ENCODE measurements at regions not wholly inside any gene's neighbourhood (a gene's known extent, or its start where the extent isn't known, plus 50 kb on each side); places are given as distances from the start of the nearest gene placed in this dataset.

GRCh38 chr6:47376930-47377329 lies 67.2 kb upstream of the TNFRSF21 start:
- Histone ChIP-seq H3K36me3 (ENCODE audit: insufficient read depth, low read length) (no peaks in the 10 kb centered on the region), H3K27ac (ENCODE audit: low read depth, low read length) (no peak overlapping the region), H3K9me3 (ENCODE audit: low read depth, low read length) (no peaks in the 10 kb centered on the region), H4K20me1 (ENCODE audit: insufficient read depth, low read length) (no peaks in the 10 kb centered on the region), H3K79me2 (ENCODE audit: insufficient read depth, low read length) (no peaks in the 10 kb centered on the region), H3K4me3 (ENCODE audit: insufficient read depth, low read length) (no peak overlapping the region), H3K4me2 (ENCODE audit: insufficient read depth, low read length) (no peak overlapping the region), H2AFZ (ENCODE audit: low read length) (no peak overlapping the region), H3K4me1 (ENCODE audit: insufficient read depth, low read length) (no peaks in the 10 kb centered on the region), H3K27me3 (ENCODE audit: insufficient read depth, low read length) (peaks cover 4% of the 10 kb centered on the region)
- no peak for DNase-seq (ENCODE audit: insufficient read length, low spot score, missing footprints)
- TF ChIP-seq, protein P1, sequence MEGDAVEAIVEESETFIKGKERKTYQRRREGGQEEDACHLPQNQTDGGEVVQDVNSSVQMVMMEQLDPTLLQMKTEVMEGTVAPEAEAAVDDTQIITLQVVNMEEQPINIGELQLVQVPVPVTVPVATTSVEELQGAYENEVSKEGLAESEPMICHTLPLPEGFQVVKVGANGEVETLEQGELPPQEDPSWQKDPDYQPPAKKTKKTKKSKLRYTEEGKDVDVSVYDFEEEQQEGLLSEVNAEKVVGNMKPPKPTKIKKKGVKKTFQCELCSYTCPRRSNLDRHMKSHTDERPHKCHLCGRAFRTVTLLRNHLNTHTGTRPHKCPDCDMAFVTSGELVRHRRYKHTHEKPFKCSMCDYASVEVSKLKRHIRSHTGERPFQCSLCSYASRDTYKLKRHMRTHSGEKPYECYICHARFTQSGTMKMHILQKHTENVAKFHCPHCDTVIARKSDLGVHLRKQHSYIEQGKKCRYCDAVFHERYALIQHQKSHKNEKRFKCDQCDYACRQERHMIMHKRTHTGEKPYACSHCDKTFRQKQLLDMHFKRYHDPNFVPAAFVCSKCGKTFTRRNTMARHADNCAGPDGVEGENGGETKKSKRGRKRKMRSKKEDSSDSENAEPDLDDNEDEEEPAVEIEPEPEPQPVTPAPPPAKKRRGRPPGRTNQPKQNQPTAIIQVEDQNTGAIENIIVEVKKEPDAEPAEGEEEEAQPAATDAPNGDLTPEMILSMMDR (IDR thresholded peaks at IDR 0.05; ENCODE audit: extremely low read depth, low read depth, low read length): no peak

- Histone ChIP-seq H3K4me1 (ENCODE audit: insufficient read depth, low read length) (no peaks in the 10 kb centered on the region), H2AFZ (ENCODE audit: low read length) (no peak overlapping the region), H3K27me3 (ENCODE audit: insufficient read depth, low read length) (peaks cover 4% of the 10 kb centered on the region), H3K27ac (ENCODE audit: low read depth, low read length) (no peak overlapping the region), H4K20me1 (ENCODE audit: insufficient read depth, low read length) (no peaks in the 10 kb centered on the region), H3K4me3 (ENCODE audit: insufficient read depth, low read length) (no peak overlapping the region), H3K36me3 (ENCODE audit: insufficient read depth, low read length) (no peaks in the 10 kb centered on the region), H3K9me3 (ENCODE audit: low read depth, low read length) (no peaks in the 10 kb centered on the region), H3K4me2 (ENCODE audit: insufficient read depth, low read length) (no peak overlapping the region), H3K79me2 (ENCODE audit: insufficient read depth, low read length) (no peaks in the 10 kb centered on the region)
- DNase-seq (ENCODE audit: insufficient read length, low spot score, missing footprints): no peak
- TF ChIP-seq, protein P1 (IDR thresholded peaks at IDR 0.05; ENCODE audit: extremely low read depth, low read depth, low read length): no peak
Measured at GRCh38 chr6:47377971-47378370, 68.3 kb upstream of the TNFRSF21 start.

DNA sequence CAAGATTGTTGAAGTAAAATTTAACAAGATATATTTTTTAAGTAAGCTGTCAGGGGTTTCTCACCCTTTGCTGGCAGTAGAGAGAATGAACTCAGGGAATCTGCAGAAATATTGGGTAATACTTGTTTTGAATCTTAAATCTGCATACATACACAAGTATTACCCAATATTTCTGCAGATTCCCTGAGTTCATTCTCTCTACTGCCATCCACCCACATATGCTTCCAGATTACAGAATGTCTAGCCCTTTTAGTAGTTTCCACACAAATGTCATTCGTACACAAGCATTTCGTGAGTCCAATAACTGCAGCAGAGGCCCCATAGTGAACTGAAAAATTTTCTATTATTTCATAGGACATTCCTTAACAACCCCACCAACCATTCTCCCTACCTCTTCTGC lies 69.6 kb upstream of the TNFRSF21 start:
- DNase-seq (ENCODE audit: insufficient read length, low spot score, missing footprints): no peak
- peaks cover 4% of the 10 kb centered on the region for H3K27me3 ChIP-seq (ENCODE audit: insufficient read depth, low read length)
- H3K4me1 ChIP-seq (ENCODE audit: insufficient read depth, low read length): no peaks in the 10 kb centered on the region
- no peaks in the 10 kb centered on the region for H3K79me2 ChIP-seq (ENCODE audit: insufficient read depth, low read length)
- H3K27ac ChIP-seq (ENCODE audit: low read depth, low read length): no peak overlapping the region
- no peak overlapping the region for H2AFZ ChIP-seq (ENCODE audit: low read length)
- H3K9me3 ChIP-seq (ENCODE audit: low read depth, low read length): no peaks in the 10 kb centered on the region
- H4K20me1 ChIP-seq (ENCODE audit: insufficient read depth, low read length): no peaks in the 10 kb centered on the region
- TF ChIP-seq, protein P1 (IDR thresholded peaks at IDR 0.05; ENCODE audit: extremely low read depth, low read depth, low read length): no peak
- H3K4me3 ChIP-seq (ENCODE audit: insufficient read depth, low read length): no peak overlapping the region
- no peaks in the 10 kb centered on the region for H3K36me3 ChIP-seq (ENCODE audit: insufficient read depth, low read length)
- no peak overlapping the region for H3K4me2 ChIP-seq (ENCODE audit: insufficient read depth, low read length)

DNA sequence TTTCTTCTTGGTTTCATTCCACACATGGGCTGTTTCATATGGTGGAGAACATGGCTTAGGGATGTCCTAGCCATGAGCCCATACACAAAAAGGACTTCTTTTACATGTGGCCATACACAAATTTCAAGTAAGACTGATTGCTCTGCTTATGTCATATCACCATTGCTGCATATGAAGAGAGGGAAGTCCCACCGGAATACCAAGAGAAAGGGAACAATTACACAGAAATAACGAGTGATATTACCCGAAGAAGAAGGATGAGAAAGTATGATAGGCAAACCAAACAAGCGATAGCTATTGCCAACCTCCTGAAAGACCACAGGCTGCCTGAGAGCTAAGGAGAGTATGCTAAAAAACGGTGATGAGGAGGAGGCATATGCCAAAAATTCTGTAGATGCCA lies 70.5 kb upstream of the TNFRSF21 start:
- H2AFZ ChIP-seq (ENCODE audit: low read length): no peak overlapping the region
- H3K4me1 ChIP-seq (ENCODE audit: insufficient read depth, low read length): no peaks in the 10 kb centered on the region
- H3K4me2 ChIP-seq (ENCODE audit: insufficient read depth, low read length): no peak overlapping the region
- no peaks in the 10 kb centered on the region for H3K9me3 ChIP-seq (ENCODE audit: low read depth, low read length)
- H3K27me3 ChIP-seq (ENCODE audit: insufficient read depth, low read length): peaks cover 4% of the 10 kb centered on the region
- no peak overlapping the region for H3K4me3 ChIP-seq (ENCODE audit: insufficient read depth, low read length)
- TF ChIP-seq, protein P1 (IDR thresholded peaks at IDR 0.05; ENCODE audit: extremely low read depth, low read depth, low read length): no peak
- no peaks in the 10 kb centered on the region for H4K20me1 ChIP-seq (ENCODE audit: insufficient read depth, low read length)
- H3K79me2 ChIP-seq (ENCODE audit: insufficient read depth, low read length): no peaks in the 10 kb centered on the region
- H3K27ac ChIP-seq (ENCODE audit: low read depth, low read length): no peak overlapping the region
- DNase-seq (ENCODE audit: insufficient read length, low spot score, missing footprints): no peak
- H3K36me3 ChIP-seq (ENCODE audit: insufficient read depth, low read length): no peaks in the 10 kb centered on the region

Data from osteoblast (primary cell).